NB4 (cell line): ENCODE measurements at regions not wholly inside any gene's neighbourhood (a gene's known extent, or its start where the extent isn't known, plus 50 kb on each side); places are given as distances from the start of the nearest gene placed in this dataset.

Experiments used
- POLR2A ChIP-seq: IDR thresholded peaks from 2 replicates; pipeline ENCODE4 v1.6.1; 2011; ENCODE audit warnings: mild to moderate bottlenecking; ENCODE audit not compliant: insufficient read length; ENCODE audit errors: extremely low read depth
- TF ChIP-seq, protein P1 (sequence below): IDR thresholded peaks from one replicate; pipeline ENCODE4 v1.5.1; 2012; ENCODE audit warnings: low read depth, low read length
- TF ChIP-seq, protein P2 (sequence below): IDR thresholded peaks from 2 replicates; pipeline ENCODE4 v1.6.1; 2011; ENCODE audit warnings: low read depth, low read length

DNA sequence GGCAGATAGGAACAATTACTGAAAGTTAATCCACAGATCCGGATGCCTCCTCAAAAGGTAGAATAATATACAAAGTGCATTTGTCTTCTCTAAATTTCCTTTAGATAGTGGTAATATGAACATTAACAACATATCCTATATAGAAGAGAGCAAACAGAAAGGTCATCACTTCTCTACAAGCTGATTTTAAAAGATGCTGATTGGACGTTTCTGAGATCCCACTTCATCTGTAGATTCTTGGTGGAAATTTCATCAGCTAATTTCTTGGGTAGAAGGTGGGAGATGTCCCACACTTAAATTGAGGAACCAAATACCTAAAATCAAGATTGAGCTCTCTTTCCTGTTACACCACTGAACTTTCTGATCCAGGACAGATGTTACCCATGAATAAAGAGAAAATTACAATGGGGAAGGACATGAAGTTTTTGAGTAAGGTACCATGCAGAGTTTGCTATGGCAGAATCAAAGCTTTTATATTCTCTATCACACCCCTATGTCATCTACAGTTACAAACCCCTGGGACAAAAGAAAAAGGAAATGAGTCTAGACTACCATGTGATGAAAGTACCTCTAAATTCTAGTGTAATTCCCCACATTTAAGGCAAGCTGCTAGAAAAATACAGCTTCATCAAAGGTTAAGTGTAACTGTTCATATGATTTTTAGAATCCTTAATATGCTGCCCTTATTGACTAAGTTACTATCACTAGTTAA lies 189.2 kb upstream of the SETMAR start:
- TF ChIP-seq, protein P1, sequence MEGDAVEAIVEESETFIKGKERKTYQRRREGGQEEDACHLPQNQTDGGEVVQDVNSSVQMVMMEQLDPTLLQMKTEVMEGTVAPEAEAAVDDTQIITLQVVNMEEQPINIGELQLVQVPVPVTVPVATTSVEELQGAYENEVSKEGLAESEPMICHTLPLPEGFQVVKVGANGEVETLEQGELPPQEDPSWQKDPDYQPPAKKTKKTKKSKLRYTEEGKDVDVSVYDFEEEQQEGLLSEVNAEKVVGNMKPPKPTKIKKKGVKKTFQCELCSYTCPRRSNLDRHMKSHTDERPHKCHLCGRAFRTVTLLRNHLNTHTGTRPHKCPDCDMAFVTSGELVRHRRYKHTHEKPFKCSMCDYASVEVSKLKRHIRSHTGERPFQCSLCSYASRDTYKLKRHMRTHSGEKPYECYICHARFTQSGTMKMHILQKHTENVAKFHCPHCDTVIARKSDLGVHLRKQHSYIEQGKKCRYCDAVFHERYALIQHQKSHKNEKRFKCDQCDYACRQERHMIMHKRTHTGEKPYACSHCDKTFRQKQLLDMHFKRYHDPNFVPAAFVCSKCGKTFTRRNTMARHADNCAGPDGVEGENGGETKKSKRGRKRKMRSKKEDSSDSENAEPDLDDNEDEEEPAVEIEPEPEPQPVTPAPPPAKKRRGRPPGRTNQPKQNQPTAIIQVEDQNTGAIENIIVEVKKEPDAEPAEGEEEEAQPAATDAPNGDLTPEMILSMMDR: no peak
- TF ChIP-seq POLR2A: no peak
- TF ChIP-seq, protein P2, sequence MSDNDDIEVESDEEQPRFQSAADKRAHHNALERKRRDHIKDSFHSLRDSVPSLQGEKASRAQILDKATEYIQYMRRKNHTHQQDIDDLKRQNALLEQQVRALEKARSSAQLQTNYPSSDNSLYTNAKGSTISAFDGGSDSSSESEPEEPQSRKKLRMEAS: no peak
